ENCODE measurements at regions not wholly inside any gene's neighbourhood (a gene's known extent, or its start where the extent isn't known, plus 50 kb on each side); places are given as distances from the start of the nearest gene placed in this dataset.
"Not testable (repeated sequence)": the region's sequence is repeated elsewhere in the genome, so short reads cannot be mapped to it uniquely, and the experiment has no call there.

GRCh38 chrX:51242212-51242611 lies 90.4 kb upstream of the NUDT10 start:
- no peak for DNase-seq
- H3K9me3 ChIP-seq (ENCODE audit: low read length): no peaks in the 10 kb centered on the region
- Mint-ChIP-seq H3K4me3 (no peak overlapping the region), H3K9me3 (peaks cover 6 to 47% (median 22%) of the 10 kb centered on the region in 5 donors), H3K27me3 (peaks cover 0 to 7% of the 10 kb centered on the region in 2 donors), H3K27ac (no peak overlapping the region), H3K36me3 (peaks cover 0 to 24% (median 13%) of the 10 kb centered on the region in 3 donors), H3K4me1 (no peaks in the 10 kb centered on the region)
- H3K36me3 ChIP-seq (ENCODE audit: insufficient read depth, low read length): no peaks in the 10 kb centered on the region
- POLR2A ChIA-PET: no interaction called here
- H3K27ac ChIP-seq (ENCODE audit: low read depth, low read length): no peak overlapping the region
- no peaks in the 10 kb centered on the region for H3K27me3 ChIP-seq (ENCODE audit: insufficient read depth, low read length, poor library complexity, severe bottlenecking)
- no peak overlapping the region for H3K4me3 ChIP-seq (ENCODE audit: low read length)
- H3K4me1 ChIP-seq (ENCODE audit: insufficient read depth, low read length): no peaks in the 10 kb centered on the region
- CTCF ChIA-PET: no interaction called here

GRCh38 chrX:51257490-51257889 lies 75.1 kb upstream of the NUDT10 start:
- H3K4me3 ChIP-seq (ENCODE audit: low read length): no peak overlapping the region
- Mint-ChIP-seq H3K4me3 (no peak overlapping the region), H3K27me3 (peaks cover 0 to 2% of the 10 kb centered on the region in 2 donors), H3K27ac (no peak overlapping the region), H3K36me3 (no peaks in the 10 kb centered on the region), H3K9me3 (peaks cover 0 to 6% (median 2%) of the 10 kb centered on the region in 5 donors), H3K4me1 (no peaks in the 10 kb centered on the region)
- no peak overlapping the region for H3K27ac ChIP-seq (ENCODE audit: low read depth, low read length)
- no peaks in the 10 kb centered on the region for H3K4me1 ChIP-seq (ENCODE audit: insufficient read depth, low read length)
- no peak for DNase-seq
- no peaks in the 10 kb centered on the region for H3K36me3 ChIP-seq (ENCODE audit: insufficient read depth, low read length)
- ChIA-PET POLR2A (no interaction called here), CTCF (no interaction called here)
- no peaks in the 10 kb centered on the region for H3K9me3 ChIP-seq (ENCODE audit: low read length)
- H3K27me3 ChIP-seq (ENCODE audit: insufficient read depth, low read length, poor library complexity, severe bottlenecking): no peaks in the 10 kb centered on the region

- H3K27me3 Mint-ChIP-seq; H3K27ac ChIP-seq (ENCODE audit: low read depth, low read length); H3K4me3 Mint-ChIP-seq; H3K9me3 Mint-ChIP-seq; H3K4me1 ChIP-seq (ENCODE audit: insufficient read depth, low read length); H3K36me3 ChIP-seq (ENCODE audit: insufficient read depth, low read length); H3K27ac Mint-ChIP-seq; POLR2A ChIA-PET; H3K4me3 ChIP-seq (ENCODE audit: low read length); DNase-seq; CTCF ChIA-PET; H3K9me3 ChIP-seq (ENCODE audit: low read length); H3K4me1 Mint-ChIP-seq; H3K36me3 Mint-ChIP-seq; H3K27me3 ChIP-seq (ENCODE audit: insufficient read depth, low read length, poor library complexity, severe bottlenecking): not testable (repeated sequence)
These were observed 70.4 kb upstream of the NUDT10 start for GRCh38 chrX:51262271-51262670.

GRCh38 chrX:51272638-51273037 lies 60.0 kb upstream of the NUDT10 start:
- Histone ChIP-seq H3K36me3 (ENCODE audit: insufficient read depth, low read length) (no peaks in the 10 kb centered on the region), H3K4me3 (ENCODE audit: low read length) (no peak overlapping the region), H3K27ac (ENCODE audit: low read depth, low read length) (no peak overlapping the region), H3K4me1 (ENCODE audit: insufficient read depth, low read length) (no peaks in the 10 kb centered on the region), H3K27me3 (ENCODE audit: insufficient read depth, low read length, poor library complexity, severe bottlenecking) (no peaks in the 10 kb centered on the region), H3K9me3 (ENCODE audit: low read length) (no peaks in the 10 kb centered on the region)
- Mint-ChIP-seq H3K27ac (no peak overlapping the region), H3K4me3 (no peak overlapping the region), H3K9me3 (peaks cover 0 to 5% (median 2%) of the 10 kb centered on the region in 5 donors), H3K36me3 (no peaks in the 10 kb centered on the region), H3K4me1 (no peaks in the 10 kb centered on the region), H3K27me3 (peaks cover 0 to 2% of the 10 kb centered on the region in 2 donors)
- DNase-seq: no peak
- ChIA-PET CTCF (no interaction called here), POLR2A (no interaction called here)

- Histone ChIP-seq H3K27ac (ENCODE audit: low read depth, low read length) (no peak overlapping the region), H3K4me1 (ENCODE audit: insufficient read depth, low read length) (no peaks in the 10 kb centered on the region), H3K36me3 (ENCODE audit: insufficient read depth, low read length) (no peaks in the 10 kb centered on the region), H3K27me3 (ENCODE audit: insufficient read depth, low read length, poor library complexity, severe bottlenecking) (no peaks in the 10 kb centered on the region), H3K9me3 (ENCODE audit: low read length) (no peaks in the 10 kb centered on the region), H3K4me3 (ENCODE audit: low read length) (no peak overlapping the region)
- ChIA-PET POLR2A (no interaction called here), CTCF (no interaction called here)
- Mint-ChIP-seq H3K9me3 (no peaks in the 10 kb centered on the region), H3K36me3 (no peaks in the 10 kb centered on the region), H3K27me3 (no peaks in the 10 kb centered on the region), H3K27ac (no peak overlapping the region), H3K4me3 (no peak overlapping the region), H3K4me1 (no peaks in the 10 kb centered on the region)
- DNase-seq: no peak
These were observed 50.8 kb upstream of the NUDT10 start for GRCh38 chrX:51281758-51282318.

All from CD8-positive, alpha-beta memory T cell (primary cell).